Activated CD8-positive, alpha-beta memory T cell treated with anti-CD3 and anti-CD28 coated beads, Interleukin-2, amount 50 U/mL, for 1 hour (primary cell): ENCODE measurements at regions not wholly inside any gene's neighbourhood (a gene's known extent, or its start where the extent isn't known, plus 50 kb on each side); places are given as distances from the start of the nearest gene placed in this dataset.
"Not testable (repeated sequence)": the region's sequence is repeated elsewhere in the genome, so short reads cannot be mapped to it uniquely, and the experiment has no call there.

ENCODE experiments used
- DNase-seq: peaks from one replicate; pipeline ENCODE4 v3.0.0-alpha.2; 2020; ENCODE audit errors: extremely low read depth

- no peak for DNase-seq
Observed at GRCh38 chr2:122061206-122061605, 305.8 kb downstream of the TSN start.

- DNase-seq, result no peak
Observed at GRCh38 chr2:122061831-122062230, 306.4 kb downstream of the TSN start.

DNA sequence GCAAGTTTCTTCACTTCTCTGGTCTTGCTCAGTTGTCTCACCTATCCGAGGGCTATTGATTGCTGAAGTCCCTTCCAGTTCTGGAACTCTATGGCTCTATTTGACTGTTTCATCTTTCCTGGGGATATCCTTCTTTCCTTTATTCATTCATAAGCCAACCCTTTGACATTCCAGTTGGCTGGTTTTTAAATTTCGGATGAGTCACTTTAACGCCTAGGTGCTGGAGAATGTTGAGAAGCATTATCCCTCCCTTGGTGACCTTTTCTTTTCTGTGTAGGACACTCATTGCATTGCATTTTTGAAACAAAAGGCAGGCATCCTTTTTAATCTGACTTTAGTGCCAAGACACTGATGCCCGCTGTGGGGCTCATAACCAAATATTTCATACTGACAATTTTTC, 307.1 kb downstream of the TSN start:
- no peak for DNase-seq

DNA sequence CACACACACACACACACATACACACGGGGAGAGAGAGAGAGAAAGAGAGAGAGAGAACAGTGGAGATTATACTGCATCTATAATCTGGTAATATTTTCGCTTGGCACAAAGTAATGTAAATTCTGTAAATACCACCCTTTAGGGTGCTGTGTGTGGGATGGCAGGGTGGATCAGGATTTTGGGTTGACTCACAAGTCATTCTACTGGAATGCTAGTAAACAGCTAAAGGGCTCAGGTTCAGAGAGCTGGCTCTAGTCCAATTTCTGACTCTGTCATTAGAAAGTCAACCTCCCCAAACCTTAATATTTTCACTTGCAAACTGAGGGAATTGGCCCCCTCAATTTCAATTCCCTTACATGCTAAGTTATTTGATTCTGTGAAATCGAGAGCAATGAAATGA, 308.3 kb downstream of the TSN start:
- no peak for DNase-seq

DNA sequence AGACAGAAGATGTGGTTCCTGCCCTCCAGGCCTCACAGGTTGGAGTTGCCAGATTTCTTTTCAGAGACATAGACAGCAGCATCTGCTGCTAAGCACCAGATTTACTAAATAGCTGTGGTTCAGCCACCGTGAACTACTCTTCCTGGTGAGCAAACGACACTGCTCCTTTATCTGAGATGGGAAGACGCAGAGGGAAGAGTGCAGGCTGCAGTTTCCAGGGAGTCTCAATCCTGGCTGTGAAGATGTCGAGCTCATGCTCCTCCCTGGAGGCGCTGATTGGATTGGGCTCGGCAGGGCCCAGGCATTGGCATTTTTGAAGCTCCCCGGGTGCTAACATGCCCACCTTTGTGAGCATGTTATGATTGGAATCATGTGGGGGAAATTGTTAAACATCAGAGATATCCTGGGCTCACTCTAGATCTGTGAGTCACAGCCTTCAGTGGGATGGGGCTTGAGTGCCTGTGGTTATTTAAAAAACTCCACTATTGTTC, 314.8 kb downstream of the TSN start:
- no peak for DNase-seq

DNA sequence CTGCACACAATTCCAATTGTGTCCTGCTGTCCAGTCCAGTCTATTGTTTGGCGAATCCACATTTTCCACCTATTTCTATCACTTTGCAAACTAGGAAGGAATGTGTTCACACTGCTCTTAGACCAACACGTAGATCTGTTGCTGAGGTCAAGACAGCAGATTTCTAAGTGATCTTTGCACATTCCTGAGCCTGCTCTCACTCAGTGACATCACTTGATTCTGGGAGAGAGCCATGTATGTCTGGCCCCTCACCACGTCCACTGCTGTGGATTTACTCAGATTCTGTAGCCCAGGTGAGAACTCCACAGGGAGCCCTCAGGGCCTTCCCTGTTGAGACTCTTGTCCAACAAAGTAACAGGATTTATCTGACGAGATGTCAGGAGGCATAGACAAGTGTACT, 317.2 kb downstream of the TSN start:
- no peak for DNase-seq

DNA sequence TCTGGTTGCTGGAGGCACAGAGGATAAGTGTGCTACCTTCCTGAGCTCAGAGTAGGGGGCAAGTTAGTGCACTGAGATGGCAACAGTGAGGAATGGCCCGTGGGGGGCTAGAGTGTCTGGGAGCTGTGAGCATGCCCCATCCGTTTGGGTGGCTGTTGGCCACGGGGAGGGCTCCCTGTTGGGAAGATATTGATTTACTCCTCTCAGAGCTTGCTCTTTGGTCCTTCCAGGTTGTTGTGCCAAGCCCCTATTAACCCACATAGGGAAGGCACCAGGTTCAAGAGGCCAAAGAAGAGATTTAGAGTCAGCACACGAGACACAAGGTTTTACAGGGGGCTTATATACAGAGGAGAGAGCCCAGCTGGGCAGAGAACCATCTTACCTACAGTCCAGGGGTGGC, 318.8 kb downstream of the TSN start:
- DNase-seq, result no peak

GRCh38 chr2:122075381-122075780, 319.9 kb downstream of the TSN start:
- no peak for DNase-seq

GRCh38 chr2:122077114-122077513, 321.7 kb downstream of the TSN start:
- no peak for DNase-seq

DNA sequence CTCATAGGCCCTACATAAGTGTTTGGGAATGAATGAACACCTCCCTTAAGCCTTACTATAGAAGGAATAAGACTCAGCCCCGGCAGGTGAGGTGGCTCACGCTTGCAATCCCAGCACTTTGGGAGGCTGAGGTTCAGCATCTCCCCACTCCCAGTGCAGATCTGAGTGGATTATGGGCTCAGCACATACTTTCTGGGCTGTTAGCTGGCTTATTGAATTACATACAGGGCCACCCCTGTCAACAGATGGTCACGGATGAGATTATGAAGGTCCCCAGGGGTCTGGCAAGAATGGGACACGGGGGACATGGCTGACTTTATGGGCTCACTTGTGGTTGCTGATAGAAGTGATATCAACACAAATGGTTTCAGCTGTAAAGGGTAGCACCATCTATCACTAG, 322.3 kb downstream of the TSN start:
- no peak for DNase-seq

DNA sequence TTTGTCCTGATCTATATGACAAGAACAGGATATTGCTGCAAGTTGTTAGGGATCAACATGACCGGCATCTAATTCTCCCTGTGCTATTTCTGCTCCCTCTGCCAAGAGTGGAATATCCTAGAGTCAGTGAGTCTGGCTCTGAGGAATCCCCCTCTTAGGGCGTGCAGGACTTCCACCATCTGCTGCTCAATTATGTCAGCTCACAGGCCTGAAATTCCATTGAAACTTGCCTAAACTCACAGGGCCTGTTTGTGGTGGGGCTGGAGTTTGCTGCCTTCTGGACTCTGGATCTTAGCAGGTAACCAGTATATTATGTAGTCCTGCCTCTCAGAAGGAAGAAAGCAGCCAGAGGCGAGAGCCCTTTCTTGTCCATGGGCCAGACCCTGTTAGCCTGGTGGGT, 323.0 kb downstream of the TSN start:
- no peak for DNase-seq

- no peak for DNase-seq
Observed at GRCh38 chr2:122079844-122080243, 324.4 kb downstream of the TSN start.

- no peak for DNase-seq
Observed at GRCh38 chr2:122080316-122080715, 324.9 kb downstream of the TSN start.

DNA sequence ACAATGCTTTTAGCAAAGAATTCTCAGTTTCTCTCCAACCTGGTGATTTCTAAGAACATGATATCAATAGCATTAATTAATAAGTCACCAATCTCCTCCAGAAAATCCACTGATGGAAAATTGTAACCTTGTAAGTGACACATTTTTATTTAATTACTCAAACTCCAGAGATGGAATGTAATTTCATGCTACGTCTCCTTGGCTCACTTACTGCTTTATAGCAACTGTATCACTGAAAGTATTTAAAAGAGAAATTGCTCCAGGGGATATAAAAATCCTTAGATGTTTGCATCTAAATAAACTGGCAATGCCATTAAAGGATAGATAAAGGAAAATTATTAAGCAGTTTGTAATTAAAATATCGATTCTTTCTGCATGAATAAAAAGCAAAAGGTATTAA, 325.4 kb downstream of the TSN start:
- DNase-seq, result no peak

GRCh38 chr2:122081751-122082150, 326.3 kb downstream of the TSN start:
- no peak for DNase-seq

DNA sequence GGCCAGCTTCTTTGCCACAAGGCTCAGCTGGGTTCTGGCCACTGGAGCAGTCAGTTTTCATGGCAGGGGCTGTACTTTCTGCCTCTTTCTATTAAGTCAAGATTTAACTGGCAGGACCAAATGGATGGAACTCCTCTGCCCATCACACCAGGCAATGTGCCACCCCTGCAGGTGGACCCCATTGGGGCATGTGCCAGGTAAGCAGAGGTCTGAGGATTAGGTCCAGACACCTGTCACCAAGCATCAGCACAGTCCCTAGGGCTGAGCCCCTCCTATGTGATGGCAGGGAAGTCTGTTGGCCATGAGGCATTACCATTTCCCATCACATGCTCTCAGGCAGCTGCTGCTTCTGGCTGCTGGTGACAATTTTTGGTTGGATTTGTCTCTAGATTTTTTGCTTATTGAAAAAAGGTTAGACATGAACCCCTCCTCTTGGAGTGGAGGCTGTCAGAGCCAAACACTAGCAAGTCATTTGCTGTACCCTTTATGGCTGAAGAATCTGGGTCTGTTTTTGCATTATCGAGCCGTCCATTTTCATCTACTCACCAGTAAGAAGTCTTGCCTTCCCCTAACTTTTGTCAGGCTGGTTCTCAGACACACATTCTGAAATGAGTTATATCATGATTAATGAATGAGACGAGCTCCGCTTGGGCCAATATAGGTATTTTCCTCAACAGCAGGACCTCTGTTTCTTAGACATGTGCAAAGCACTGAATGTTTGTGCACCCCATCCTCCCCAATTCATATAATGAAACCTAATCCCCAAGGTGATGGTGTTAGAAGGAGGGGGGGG, 328.0 kb downstream of the TSN start:
- no peak for DNase-seq

DNA sequence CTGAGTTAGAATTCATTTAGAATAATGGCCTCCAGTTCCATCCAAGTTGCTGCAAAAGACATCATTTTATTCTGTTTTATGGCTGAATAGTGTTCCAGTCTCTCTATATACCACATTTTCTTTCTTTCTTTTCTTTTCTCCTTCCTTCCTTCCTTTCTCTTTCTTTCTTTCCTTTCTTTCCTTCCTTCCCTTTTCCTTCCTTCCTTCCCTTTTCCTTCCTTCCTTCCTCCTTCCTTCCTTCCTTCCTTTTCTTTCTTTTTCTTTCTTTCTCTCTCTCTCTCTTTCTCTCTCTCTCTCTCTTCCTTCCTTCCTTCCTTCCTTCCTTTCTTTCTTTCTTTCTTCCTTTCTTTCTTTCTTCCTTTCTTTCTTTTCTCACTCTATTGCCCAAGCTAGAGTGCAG, 330.2 kb downstream of the TSN start:
- not testable (repeated sequence) for DNase-seq

- no peak for DNase-seq
Observed at GRCh38 chr2:122094557-122094956, 339.1 kb downstream of the TSN start.

DNA sequence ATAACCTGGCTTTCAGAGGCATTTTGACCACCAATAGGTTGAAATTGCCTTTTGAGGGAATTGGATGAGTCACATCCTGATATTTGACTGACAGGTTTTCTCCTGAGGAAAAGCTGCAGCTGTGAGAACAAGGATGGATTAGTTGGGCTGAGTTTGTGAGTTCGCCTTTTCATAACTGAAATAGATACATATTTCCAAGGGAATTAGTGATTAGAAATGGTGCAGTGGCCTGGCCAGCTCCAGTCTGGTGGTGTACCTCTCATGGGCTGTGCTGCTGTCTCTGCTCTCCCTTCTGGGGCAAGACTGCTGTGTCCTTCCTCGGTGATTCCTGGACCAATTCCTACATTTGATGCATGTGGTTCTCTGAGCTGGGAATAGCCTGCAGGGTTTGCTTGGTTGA, 341.3 kb downstream of the TSN start:
- no peak for DNase-seq

DNA sequence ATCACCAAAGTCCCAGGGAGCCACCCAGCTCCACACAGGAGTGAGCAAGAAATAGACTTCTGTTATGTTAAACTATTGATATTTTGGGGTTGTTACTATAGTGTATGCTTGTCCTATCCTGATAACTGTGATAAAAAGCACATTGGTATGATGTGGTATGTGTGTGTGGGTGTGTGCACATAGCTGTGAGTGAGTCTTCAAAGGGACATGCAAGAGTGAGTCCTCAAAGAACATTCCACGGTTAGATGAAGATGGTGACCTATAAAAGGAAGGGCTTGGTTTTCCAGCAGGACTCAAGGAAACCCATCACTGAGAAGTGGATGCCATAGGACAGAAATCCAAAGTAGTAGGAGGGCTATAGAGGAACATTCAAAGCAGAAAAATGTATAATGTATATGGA, 342.9 kb downstream of the TSN start:
- no peak for DNase-seq

DNA sequence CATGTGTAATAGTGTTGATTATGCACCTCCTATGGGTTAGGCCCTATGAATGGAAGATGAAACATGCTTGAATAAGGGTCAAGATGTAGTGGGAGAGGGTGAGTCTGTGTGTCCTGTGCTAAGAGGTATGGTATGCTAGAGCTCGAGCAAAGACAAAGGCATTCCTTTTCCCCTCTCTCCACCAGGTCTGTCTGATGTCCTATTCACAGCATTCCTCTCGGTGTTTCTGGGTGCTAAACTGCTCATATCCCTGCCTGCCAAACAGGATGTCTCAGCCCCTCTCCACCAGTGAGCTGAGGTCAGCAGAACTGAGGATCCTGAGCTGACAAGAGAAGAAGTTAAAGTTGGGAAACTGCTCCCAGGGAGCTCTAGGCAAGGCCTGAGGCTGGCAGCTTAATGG, 344.9 kb downstream of the TSN start:
- DNase-seq, result no peak

GRCh38 chr2:122100756-122101155, 345.3 kb downstream of the TSN start:
- no peak for DNase-seq

DNA sequence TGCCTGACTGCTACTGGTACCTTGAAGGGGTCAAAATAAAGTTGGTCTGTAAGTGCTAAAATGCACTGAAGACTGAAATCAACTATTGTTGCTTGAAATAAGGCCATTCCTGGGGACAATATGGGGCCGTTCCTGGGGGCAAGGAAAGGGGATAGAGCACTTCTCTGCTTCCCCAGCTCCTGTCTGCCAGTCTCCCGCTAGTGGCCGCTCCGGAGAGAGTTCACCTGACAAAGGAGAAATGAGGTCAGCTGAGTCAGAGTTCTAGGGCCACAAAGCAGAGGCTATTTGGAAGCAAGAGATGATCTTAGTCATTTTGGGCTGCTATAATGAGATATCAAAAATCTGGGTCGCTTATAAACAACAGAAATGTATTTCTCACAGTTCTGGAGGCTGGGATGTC, 345.9 kb downstream of the TSN start:
- DNase-seq, result no peak
